ENCODE measurements at regions not wholly inside any gene's neighbourhood (a gene's known extent, or its start where the extent isn't known, plus 50 kb on each side); places are given as distances from the start of the nearest gene placed in this dataset.

- TF ChIP-seq CTCF (IDR thresholded peaks at IDR 0.05; ENCODE audit: insufficient read depth, low read depth, low read length) = no peak
- no peak for DNase-seq (ENCODE audit: low read depth)
- H3K4me3 ChIP-seq (ENCODE audit: low read depth, low read length) = no peak overlapping the region
These were observed 869.2 kb downstream of the SLC16A7 start for GRCh38 chr12:60465060-60465459.

GRCh38 chr12:60468546-60468945, 872.7 kb downstream of the SLC16A7 start:
- no peak for DNase-seq (ENCODE audit: low read depth)
- no peak overlapping the region for H3K4me3 ChIP-seq (ENCODE audit: low read depth, low read length)
- no peak for TF ChIP-seq CTCF (IDR thresholded peaks at IDR 0.05; ENCODE audit: insufficient read depth, low read depth, low read length)

- no peak for TF ChIP-seq CTCF (IDR thresholded peaks at IDR 0.05; ENCODE audit: insufficient read depth, low read depth, low read length)
- H3K4me3 ChIP-seq (ENCODE audit: low read depth, low read length) = no peak overlapping the region
- DNase-seq (ENCODE audit: low read depth) = no peak
These were observed 880.0 kb downstream of the SLC16A7 start for GRCh38 chr12:60475825-60476224.

GRCh38 chr12:60487284-60487683, 891.5 kb downstream of the SLC16A7 start:
- no peak for TF ChIP-seq CTCF (IDR thresholded peaks at IDR 0.05; ENCODE audit: insufficient read depth, low read depth, low read length)
- no peak overlapping the region for H3K4me3 ChIP-seq (ENCODE audit: low read depth, low read length)
- DNase-seq (ENCODE audit: low read depth) = no peak

- TF ChIP-seq CTCF (IDR thresholded peaks at IDR 0.05; ENCODE audit: insufficient read depth, low read depth, low read length) = no peak
These were observed 893.2 kb downstream of the SLC16A7 start for GRCh38 chr12:60489071-60489470.

GRCh38 chr12:60494244-60494643, 898.4 kb downstream of the SLC16A7 start:
- peak; percentile 63 for TF ChIP-seq CTCF (IDR thresholded peaks at IDR 0.05; ENCODE audit: insufficient read depth, low read depth, low read length)
- no peak overlapping the region for H3K4me3 ChIP-seq (ENCODE audit: low read depth, low read length)
- peak; percentile 52 for DNase-seq (ENCODE audit: low read depth)

More at GRCh38 chr12:60489071-60489470, 893.2 kb downstream of the SLC16A7 start:
- DNase-seq (ENCODE audit: low read depth) = no peak
- H3K4me3 ChIP-seq (ENCODE audit: low read depth, low read length) = no peak overlapping the region

GRCh38 chr12:60498656-60499055, 902.8 kb downstream of the SLC16A7 start:
- no peak for DNase-seq (ENCODE audit: low read depth)
- no peak for TF ChIP-seq CTCF (IDR thresholded peaks at IDR 0.05; ENCODE audit: insufficient read depth, low read depth, low read length)
- H3K4me3 ChIP-seq (ENCODE audit: low read depth, low read length) = no peak overlapping the region
